Panc1 (cell line): ENCODE measurements at regions not wholly inside any gene's neighbourhood (a gene's known extent, or its start where the extent isn't known, plus 50 kb on each side); places are given as distances from the start of the nearest gene placed in this dataset.

Experiments
- ATAC-seq: fragments of 200-7000 bp; cut with Tn5 transposase; 2 replicates; pipeline ENCODE4 v1.9.1; 2020; ENCODE audit warnings: mild to moderate bottlenecking, moderate library complexity
- BruUV-seq: library from RNA; stranded (reverse); fragments of 400-500 nt; replicated peaks from 2 replicates; lab custom pipeline; 2021; lab: Mats Ljungman, UMichigan
- CTCF ChIA-PET: fragments of 300-600 bp; sonication (Branson Sonifier 250); formaldehyde crosslinking; loops from one replicate; lab custom pipeline; 2022; ENCODE audit warnings: antibody characterized with exemption; lab: Charles Lee
- POLR2A ChIA-PET: fragments of 300-600 bp; sonication (Branson Sonifier 250); formaldehyde crosslinking; loops from one replicate; lab custom pipeline; 2022; ENCODE audit warnings: antibody characterized with exemption; lab: Charles Lee
- DNase-seq: peaks from one replicate; pipeline ENCODE4 v3.0.0-alpha.2; 2010; ENCODE audit warnings: low read depth, low spot score
- H3K27ac ChIP-seq: 2 replicates; pipeline ENCODE4 v1.5.1; 2011; ENCODE audit warnings: mild to moderate bottlenecking, low read length, inconsistent platforms
- H3K27me3 ChIP-seq: fragments of 200-500 bp; sonication (Bioruptor generic); 2 replicates; pipeline ENCODE4 v1.6.0; 2014; ENCODE audit warnings: low read length, inconsistent platforms; ENCODE audit not compliant: control insufficient read depth, insufficient read depth
- H3K36me3 ChIP-seq: fragments of 200-500 bp; sonication (Bioruptor generic); 2 replicates; pipeline ENCODE4 v1.5.1; 2014; ENCODE audit warnings: inconsistent platforms, mild to moderate bottlenecking, low read length, moderate library complexity; ENCODE audit not compliant: control insufficient read depth, insufficient read depth
- H3K4me1 ChIP-seq: 2 replicates; pipeline ENCODE4 v1.5.1; 2011; ENCODE audit warnings: inconsistent platforms, mild to moderate bottlenecking, low read length, moderate library complexity; ENCODE audit not compliant: control insufficient read depth, insufficient read depth
- H3K4me3 ChIP-seq, 2 experiments: 2 replicates each; pipeline ENCODE4 v1.5.1; 2011 to 2012; ENCODE audit warnings: low read depth in 2 of 2, low read length in 2 of 2, mild to moderate bottlenecking in 2 of 2, inconsistent platforms in 1 of 2, moderate library complexity in 1 of 2
- H3K9me3 ChIP-seq: fragments of 200-500 bp; sonication (Bioruptor generic); 2 replicates; pipeline ENCODE4 v1.5.1; 2014; ENCODE audit warnings: low read depth, mild to moderate bottlenecking, inconsistent platforms, low read length, moderate library complexity; ENCODE audit not compliant: control insufficient read depth, insufficient read depth
- CTCF ChIP-seq: fragments of 450-650 bp; IDR thresholded peaks from 2 replicates; pipeline ENCODE4 v1.5.1; 2017; ENCODE audit warnings: mild to moderate bottlenecking
- POLR2AphosphoS5 ChIP-seq: IDR thresholded peaks from 2 replicates; pipeline ENCODE4 v1.6.1; 2012; ENCODE audit warnings: mild to moderate bottlenecking, low read depth, low read length, moderate library complexity
- REST ChIP-seq, 2 experiments: IDR thresholded peaks; 2 replicates each; pipeline ENCODE4 v1.6.1; 2011 to 2012; ENCODE audit warnings: low read depth in 2 of 2, control low read depth in 1 of 2, low read length in 1 of 2, mild to moderate bottlenecking in 1 of 2, moderate library complexity in 1 of 2; ENCODE audit not compliant: insufficient read depth in 1 of 2
- SIN3A ChIP-seq: IDR thresholded peaks from 2 replicates; pipeline ENCODE4 v1.6.1; 2012; ENCODE audit warnings: low read depth, mild to moderate bottlenecking, low read length, moderate library complexity, borderline replicate concordance; ENCODE audit not compliant: insufficient read depth
- TCF7L2 ChIP-seq: IDR thresholded peaks from 2 replicates; pipeline ENCODE4 v1.6.1; 2011; ENCODE audit warnings: mild to moderate bottlenecking, low read depth, low read length, inconsistent platforms
- in situ Hi-C: cut with HindIII; loops from 2 replicates; pipeline ENCODE4 v1.10.0; 2016; ENCODE audit warnings: low sequenced_read_pairs, low pct_unique_long_range_greater_than_20kb
- intact Hi-C: fragments of 100-400 bp; cut with micrococcal nuclease; formaldehyde crosslinking; loops from one replicate; pipeline ENCODE4 v1.10.0; 2022; ENCODE audit not compliant: unreplicated experiment

- H3K4me3 ChIP-seq: no peak overlapping the region
- ATAC-seq (no peak), DNase-seq (no peak)
- no peak for TF ChIP-seq REST (IDR thresholded peaks at IDR 0.05; ENCODE audit: insufficient read depth in 1 of 2, low read depth in 2 of 2, low read length in 1 of 2)
- no peak for TF ChIP-seq CTCF
- TF ChIP-seq POLR2AphosphoS5: no peak
- no peak for TF ChIP-seq TCF7L2
- TF ChIP-seq SIN3A: no peak
- no peaks in the 10 kb centered on the region for H3K4me1 ChIP-seq
- no peaks in the 10 kb centered on the region for H3K9me3 ChIP-seq
- CTCF ChIA-PET: no interaction called here
- no peaks in the 10 kb centered on the region for H3K36me3 ChIP-seq
- no peaks in the 10 kb centered on the region for H3K27me3 ChIP-seq
- intact Hi-C loops (no loop called here), in situ Hi-C loops (no loop called here)
- no peak overlapping the region for H3K27ac ChIP-seq
- BruUV-seq: no TSS peak
- POLR2A ChIA-PET: no interaction called here
These were observed 55.2 kb upstream of the NTF3 start for GRCh38 chr12:5376591-5377207.

GRCh38 chr12:5377997-5378592 is 53.8 kb upstream of the NTF3 start:
- TF ChIP-seq POLR2AphosphoS5: no peak
- TF ChIP-seq TCF7L2: no peak
- TF ChIP-seq SIN3A: no peak
- no peak for TF ChIP-seq REST (IDR thresholded peaks at IDR 0.05; ENCODE audit: insufficient read depth in 1 of 2, low read depth in 2 of 2, low read length in 1 of 2)
- TF ChIP-seq CTCF: no peak
- Histone ChIP-seq H3K4me1 (no peaks in the 10 kb centered on the region), H3K9me3 (no peaks in the 10 kb centered on the region), H3K4me3 (no peak overlapping the region), H3K36me3 (no peaks in the 10 kb centered on the region), H3K27me3 (no peaks in the 10 kb centered on the region), H3K27ac (no peak overlapping the region)
- in situ Hi-C loops: no loop called here
- DNase-seq (no peak), ATAC-seq (no peak)
- BruUV-seq: no TSS peak
- intact Hi-C loops: no loop called here
- ChIA-PET CTCF (no interaction called here), POLR2A (no interaction called here)
